ENCODE measurements at regions not wholly inside any gene's neighbourhood (a gene's known extent, or its start where the extent isn't known, plus 50 kb on each side); places are given as distances from the start of the nearest gene placed in this dataset.

DNA sequence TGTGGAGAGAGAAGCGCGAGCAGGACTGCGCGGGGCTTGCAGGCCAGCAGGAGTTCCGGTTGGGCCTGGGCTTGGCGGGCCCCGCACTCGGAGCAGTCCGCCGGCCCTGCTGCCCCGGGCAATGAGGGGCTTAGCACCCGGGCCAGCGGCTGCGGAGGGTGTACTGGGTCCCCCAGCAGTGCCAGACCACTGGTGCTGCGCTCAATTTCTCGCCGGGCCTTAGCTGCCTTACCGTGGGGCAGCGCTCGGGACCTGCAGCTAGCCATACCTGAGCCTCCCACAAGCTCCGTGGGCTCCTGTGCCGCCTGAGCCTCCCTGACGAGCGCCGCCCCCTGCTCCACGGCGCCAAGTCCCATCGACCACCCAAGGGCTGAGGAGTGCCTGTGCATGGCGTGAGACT is 89.0 kb upstream of the MBOAT1 start:
- TF ChIP-seq EZH2 (IDR thresholded peaks at IDR 0.05; ENCODE audit: borderline replicate concordance, low read depth, low read length, severe bottlenecking): no peak
- TF ChIP-seq, protein P1, sequence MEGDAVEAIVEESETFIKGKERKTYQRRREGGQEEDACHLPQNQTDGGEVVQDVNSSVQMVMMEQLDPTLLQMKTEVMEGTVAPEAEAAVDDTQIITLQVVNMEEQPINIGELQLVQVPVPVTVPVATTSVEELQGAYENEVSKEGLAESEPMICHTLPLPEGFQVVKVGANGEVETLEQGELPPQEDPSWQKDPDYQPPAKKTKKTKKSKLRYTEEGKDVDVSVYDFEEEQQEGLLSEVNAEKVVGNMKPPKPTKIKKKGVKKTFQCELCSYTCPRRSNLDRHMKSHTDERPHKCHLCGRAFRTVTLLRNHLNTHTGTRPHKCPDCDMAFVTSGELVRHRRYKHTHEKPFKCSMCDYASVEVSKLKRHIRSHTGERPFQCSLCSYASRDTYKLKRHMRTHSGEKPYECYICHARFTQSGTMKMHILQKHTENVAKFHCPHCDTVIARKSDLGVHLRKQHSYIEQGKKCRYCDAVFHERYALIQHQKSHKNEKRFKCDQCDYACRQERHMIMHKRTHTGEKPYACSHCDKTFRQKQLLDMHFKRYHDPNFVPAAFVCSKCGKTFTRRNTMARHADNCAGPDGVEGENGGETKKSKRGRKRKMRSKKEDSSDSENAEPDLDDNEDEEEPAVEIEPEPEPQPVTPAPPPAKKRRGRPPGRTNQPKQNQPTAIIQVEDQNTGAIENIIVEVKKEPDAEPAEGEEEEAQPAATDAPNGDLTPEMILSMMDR (IDR thresholded peaks at IDR 0.05; ENCODE audit: borderline replicate concordance, extremely low read depth, low read length, poor library complexity, severe bottlenecking): no peak

All from DND-41 (cell line).